COLO668 (cell line): ENCODE measurements at regions not wholly inside any gene's neighbourhood (a gene's known extent, or its start where the extent isn't known, plus 50 kb on each side); places are given as distances from the start of the nearest gene placed in this dataset.
A peak's percentile ranks its signal among the peaks of the same experiment; 100 is the strongest.
"Not testable (repeated sequence)": the region's sequence is repeated elsewhere in the genome, so short reads cannot be mapped to it uniquely, and the experiment has no call there.

Experiments
- DNase-seq: peaks from one replicate; lab custom pipeline; 2025; ENCODE audit not compliant: unreplicated experiment; lab: John Stamatoyannopoulos, UW

GRCh38 chr2:57402755-57403154 is 643.9 kb upstream of the VRK2 start:
- DNase-seq, result no peak

DNA sequence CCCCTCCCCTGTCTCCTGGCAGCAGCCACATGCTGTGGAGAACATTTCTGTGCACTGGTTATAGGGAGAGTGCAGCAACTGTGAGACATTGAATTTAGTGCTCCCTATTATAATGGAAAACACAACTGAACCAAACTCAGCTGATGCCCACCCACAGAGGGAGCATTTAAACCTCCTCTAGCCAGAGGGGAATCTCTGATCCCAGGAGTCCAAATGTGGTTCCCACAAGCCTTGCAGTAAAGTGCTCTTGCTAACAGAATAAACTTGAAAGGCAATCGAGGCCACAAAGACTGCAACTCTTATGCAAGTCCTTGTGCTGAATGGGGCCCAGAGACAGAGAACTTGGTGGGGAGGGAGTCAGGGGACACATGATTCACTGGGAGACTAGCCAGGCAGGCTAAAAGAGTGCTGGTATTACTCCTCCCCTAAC is 638.8 kb upstream of the VRK2 start:
- no peak for DNase-seq

DNA sequence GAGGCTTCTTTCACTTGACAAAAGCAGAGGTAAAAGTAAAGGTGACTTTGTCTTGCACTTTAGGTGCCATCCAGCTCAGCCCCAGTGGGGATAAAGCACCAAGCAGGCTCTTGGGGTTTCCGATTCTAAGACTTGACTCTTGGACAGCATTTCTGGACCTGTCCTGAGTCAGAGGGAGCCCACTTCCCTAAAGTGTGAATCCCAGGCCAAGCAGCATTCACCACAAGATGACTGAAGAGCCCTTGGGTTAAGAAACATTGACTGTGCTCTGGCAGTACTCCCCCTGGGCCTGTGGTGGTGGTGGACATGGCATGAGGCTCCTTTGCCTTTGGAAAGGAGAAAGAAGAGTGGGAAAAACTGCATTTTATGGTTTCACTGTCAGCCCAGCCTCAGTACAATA is 638.0 kb upstream of the VRK2 start:
- DNase-seq, result no peak

DNA sequence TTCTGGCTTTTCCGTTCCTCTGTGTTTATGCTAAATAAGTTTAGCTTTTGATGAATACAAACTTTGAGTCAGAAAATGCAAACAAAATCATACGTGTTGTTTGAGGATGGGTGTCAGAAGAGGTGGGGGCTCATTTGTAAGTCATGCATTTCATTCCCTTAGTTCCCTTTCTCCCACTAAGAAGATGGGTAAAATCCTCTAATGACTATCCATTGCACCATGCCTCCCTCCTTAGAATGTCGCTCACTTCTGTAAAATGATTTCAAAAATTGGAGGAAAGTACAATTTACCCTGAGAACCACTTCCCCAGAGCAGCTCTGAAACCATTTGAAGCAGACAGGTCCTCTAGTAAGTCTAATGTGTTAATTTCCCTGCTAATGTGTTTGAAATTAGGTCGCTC is 629.6 kb upstream of the VRK2 start:
- DNase-seq, result no peak

DNA sequence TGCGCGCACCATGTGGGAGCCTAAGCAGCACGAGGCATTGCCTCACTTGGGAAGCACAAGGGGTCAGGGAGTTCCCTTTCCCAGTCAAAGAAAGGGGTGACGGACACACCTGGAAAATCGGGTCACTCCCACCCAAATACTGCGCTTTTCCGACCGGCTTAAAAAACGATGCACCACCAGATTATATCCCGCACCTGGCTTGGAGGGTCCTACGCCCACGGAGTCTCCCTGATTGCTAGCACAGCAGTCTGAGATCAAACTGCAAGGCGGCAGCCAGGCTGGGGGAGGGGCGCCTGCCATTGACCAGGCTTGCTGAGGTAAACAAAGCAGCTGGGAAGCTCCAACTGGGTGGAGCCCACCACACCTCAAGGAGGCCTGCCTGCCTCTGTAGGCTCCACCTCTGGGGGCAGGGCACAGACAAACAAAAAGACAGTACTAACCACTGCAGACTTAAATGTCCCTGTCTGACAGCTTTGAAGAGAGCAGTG is 627.7 kb upstream of the VRK2 start:
- DNase-seq, result not testable (repeated sequence)

DNA sequence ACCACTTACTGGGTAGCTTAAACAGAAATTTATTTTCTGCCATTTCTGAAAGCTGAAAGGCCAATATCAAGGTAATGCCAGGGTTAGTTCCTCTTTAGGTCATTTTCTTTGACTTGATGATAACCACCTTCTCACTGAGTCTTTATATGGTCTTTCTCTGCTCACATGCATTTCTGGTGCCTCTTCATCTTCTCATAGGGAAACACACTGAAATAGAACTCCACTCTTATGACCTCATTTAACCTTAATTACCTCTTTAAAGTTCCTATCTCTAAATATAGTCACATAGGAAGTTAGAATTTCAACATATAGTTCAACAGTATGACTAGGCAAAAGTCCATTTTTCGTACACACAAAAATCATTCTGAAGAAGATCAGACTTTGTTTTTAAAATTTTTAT is 616.8 kb upstream of the VRK2 start:
- DNase-seq, result no peak

GRCh38 chr2:57432528-57432927 is 614.1 kb upstream of the VRK2 start:
- DNase-seq, result no peak

- DNase-seq, result no peak
These were observed 612.2 kb upstream of the VRK2 start for GRCh38 chr2:57434441-57434840.

- no peak for DNase-seq
These were observed 611.6 kb upstream of the VRK2 start for GRCh38 chr2:57434972-57435371.

DNA sequence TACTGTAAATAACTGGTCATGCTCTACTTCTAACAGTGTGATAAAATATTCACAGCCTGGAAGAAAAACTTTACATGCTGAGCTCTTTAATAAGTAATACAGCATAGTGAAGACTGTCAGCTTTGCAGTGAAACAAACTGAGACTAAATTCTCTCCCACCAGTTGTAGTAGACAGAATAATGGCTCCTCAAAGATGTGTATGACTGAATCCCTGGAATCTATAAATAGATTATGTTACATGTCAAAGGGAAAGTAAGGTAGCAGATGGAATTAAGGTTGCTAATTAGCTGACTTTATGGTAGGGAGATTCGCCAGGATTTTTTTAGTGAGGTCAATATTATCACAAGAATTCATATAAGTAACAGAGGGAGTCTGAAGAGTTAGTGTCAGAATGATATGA is 609.5 kb upstream of the VRK2 start:
- DNase-seq, result no peak

GRCh38 chr2:57440437-57440836 is 606.2 kb upstream of the VRK2 start:
- DNase-seq, result no peak

- no peak for DNase-seq
These were observed 603.5 kb upstream of the VRK2 start for GRCh38 chr2:57443086-57443485.

DNA sequence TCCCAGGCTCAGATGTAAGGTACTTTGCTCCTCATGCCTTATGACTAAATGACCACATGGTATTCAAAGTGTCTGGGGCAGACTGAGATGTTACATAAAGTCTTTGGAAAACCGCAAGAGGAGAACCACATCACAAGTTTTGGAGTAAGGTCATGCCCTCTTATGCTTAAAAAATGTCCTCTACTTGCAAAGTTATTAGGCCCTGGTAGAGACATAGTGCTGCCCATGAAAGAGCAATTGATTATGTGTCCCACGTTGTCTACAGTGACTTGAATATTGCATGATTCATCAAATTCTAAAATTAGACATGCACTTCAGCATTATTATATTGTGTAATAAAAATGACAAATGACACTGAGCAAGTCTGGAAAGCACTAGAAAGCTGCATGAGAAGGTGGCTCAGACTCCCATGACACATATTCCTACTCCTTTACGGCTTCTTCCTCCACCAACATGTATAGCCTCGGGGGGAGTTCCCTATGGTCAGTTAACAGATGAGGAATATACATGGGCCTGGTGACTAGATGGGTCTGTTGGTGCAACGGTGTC is 602.6 kb upstream of the VRK2 start:
- no peak for DNase-seq

GRCh38 chr2:57444752-57445430 is 601.7 kb upstream of the VRK2 start:
- no peak for DNase-seq

GRCh38 chr2:57448816-57449215 is 597.8 kb upstream of the VRK2 start:
- no peak for DNase-seq

- no peak for DNase-seq
These were observed 596.4 kb upstream of the VRK2 start for GRCh38 chr2:57450170-57450569.

DNA sequence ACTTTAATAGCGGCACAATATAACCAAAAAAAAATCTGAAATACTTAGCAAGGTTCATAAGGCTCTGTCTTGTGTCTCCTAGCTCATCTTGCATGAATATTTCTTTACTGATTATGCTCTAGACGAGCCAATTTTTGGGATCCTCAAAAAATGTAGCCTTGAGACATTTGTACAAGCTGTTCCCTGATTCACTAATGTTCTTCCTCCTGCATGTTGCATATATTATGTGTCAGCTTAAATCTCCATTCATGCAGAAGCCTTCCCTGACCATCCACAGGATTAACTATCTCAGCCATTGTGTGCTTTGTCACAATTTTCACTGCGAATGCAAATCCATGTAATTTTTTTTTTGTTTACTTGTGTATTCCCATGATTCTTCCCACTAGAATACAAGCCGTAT is 594.0 kb upstream of the VRK2 start:
- DNase-seq, result no peak

GRCh38 chr2:57453945-57454344 is 592.7 kb upstream of the VRK2 start:
- DNase-seq, result no peak

DNA sequence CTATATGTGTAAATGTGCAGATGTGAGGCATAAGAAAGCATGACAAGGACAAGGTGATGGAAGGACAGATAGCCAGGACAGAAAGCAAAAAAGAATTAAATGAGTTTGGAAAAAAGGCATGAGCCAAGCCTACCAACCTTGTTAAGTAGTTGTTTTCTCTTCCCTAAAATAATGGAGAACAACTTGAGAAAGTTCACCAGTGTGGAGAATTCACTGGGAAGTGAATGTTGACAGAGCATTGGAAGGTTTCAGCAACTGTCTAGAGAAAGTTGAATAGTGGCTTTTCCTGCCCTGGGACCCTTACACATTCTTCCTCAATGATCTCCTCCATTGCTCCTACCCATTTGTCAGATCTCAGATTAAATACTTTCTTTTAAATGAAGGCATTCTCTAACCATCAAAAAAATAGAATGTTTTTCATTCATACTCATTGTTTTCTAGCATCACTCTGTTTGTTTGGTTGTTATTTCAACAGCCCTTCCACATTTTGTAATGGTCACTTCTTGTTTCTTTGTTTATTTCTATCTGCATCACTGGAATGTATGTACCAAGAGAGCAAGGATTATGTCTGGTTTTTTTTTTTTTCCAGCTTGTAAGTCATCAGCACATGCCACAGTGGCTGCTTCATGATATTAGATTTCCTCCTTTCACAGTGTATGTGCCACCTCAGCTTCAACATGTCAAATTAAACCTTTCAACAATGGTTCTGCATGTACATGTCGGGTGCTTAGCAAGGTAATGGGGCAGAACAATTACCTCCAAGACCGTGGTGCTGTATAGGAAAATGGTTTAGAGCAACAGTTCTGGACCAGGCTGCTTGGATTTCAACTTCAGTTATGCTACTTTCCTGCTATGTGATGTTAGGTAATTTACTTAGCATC is 586.0 kb upstream of the VRK2 start:
- peak; percentile 38 for DNase-seq

DNA sequence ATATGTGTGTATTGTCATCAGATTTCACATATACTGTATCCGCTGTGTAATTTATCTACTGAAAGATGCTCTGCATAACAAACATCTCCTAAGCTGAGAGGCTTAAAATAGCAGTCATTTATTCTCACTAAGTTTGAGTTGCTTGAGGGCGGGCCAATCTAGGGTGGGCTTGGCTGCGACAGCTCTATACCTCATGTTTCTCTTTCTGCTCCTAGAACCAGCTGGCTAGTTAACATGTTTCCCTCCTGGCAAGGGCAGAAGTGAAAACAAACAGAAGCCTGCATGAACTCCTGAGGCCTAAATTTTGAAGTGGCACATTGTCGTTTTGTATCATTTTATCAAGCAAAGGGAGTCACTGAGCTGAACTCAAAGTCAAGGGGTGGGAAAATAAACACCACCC is 585.0 kb upstream of the VRK2 start:
- DNase-seq, result no peak

- DNase-seq, result no peak
These were observed 581.5 kb upstream of the VRK2 start for GRCh38 chr2:57465067-57465466.

DNA sequence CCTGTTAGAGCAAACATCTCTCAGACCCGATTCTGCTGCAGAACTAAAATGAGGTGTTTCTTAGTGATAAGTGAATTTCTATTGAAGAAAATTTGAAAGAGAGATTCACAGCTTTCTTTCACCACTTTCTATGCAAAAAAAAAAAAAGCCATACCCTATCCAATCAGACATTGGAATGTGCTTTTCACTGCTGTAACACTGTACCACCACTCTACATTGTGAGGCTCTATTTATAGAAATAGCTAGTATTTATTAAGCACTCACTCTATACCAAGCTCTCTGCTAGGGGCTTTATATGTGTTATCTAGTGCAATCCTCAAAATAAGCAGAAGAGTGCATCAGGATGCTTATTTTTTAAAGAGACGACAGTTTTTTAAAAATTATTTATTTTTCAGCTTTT is 580.6 kb upstream of the VRK2 start:
- no peak for DNase-seq
